H1 (cell line): ENCODE measurements at regions not wholly inside any gene's neighbourhood (a gene's known extent, or its start where the extent isn't known, plus 50 kb on each side); places are given as distances from the start of the nearest gene placed in this dataset.

ENCODE experiments used
- BRCA1 ChIP-seq: IDR thresholded peaks from 2 replicates; pipeline ENCODE4 v1.6.1; 2012; ENCODE audit warnings: low read depth, low read length, improper control_type of control experiment
- CEBPB ChIP-seq: IDR thresholded peaks from 2 replicates; pipeline ENCODE4 v1.6.1; 2012; ENCODE audit warnings: low read depth, low read length
- CTBP2 ChIP-seq: IDR thresholded peaks from 2 replicates; pipeline ENCODE4 v1.7.0; 2011; ENCODE audit warnings: borderline replicate concordance, mild to moderate bottlenecking, moderate library complexity, mixed read lengths, low read length; ENCODE audit not compliant: insufficient read depth, insufficient read length
- EP300 ChIP-seq, 2 experiments: IDR thresholded peaks; 1 replicate in 1 of 2; 2 replicates in 1 of 2; pipeline ENCODE4 v1.6.1; 2011 to 2012; ENCODE audit warnings: low read depth in 2 of 2, low read length in 2 of 2, mild to moderate bottlenecking in 2 of 2, borderline replicate concordance in 1 of 2, inconsistent platforms in 1 of 2, moderate library complexity in 1 of 2
- FOSL1 ChIP-seq: IDR thresholded peaks from 2 replicates; pipeline ENCODE4 v1.6.1; 2011; ENCODE audit warnings: mild to moderate bottlenecking, low read depth, low read length, moderate library complexity; ENCODE audit not compliant: insufficient read depth
- GTF2F1 ChIP-seq: IDR thresholded peaks from 2 replicates; pipeline ENCODE4 v1.6.1; 2012; ENCODE audit warnings: low read depth, low read length, improper control_type of control experiment, borderline replicate concordance
- POLR2AphosphoS5 ChIP-seq: IDR thresholded peaks from 2 replicates; pipeline ENCODE4 v1.6.1; 2011; ENCODE audit warnings: low read depth, low read length
- RBBP5 ChIP-seq: IDR thresholded peaks from 2 replicates; pipeline ENCODE4 v1.7.1; 2012; ENCODE audit warnings: low read depth, mild to moderate bottlenecking, inconsistent platforms, low read length, moderate library complexity, borderline replicate concordance
- TAF1 ChIP-seq: IDR thresholded peaks from 2 replicates; pipeline ENCODE4 v1.6.1; 2011; ENCODE audit warnings: mild to moderate bottlenecking, low read depth, low read length
- TCF12 ChIP-seq: IDR thresholded peaks from 2 replicates; pipeline ENCODE4 v1.6.1; 2011; ENCODE audit warnings: low read depth, mild to moderate bottlenecking, low read length
- TF ChIP-seq, protein P1 (sequence below), 3 experiments: IDR thresholded peaks; 1 replicate in 2 of 3; 2 replicates in 1 of 3; pipeline versions ENCODE4 v1.5.1 to v1.6.1; 2011; ENCODE audit warnings: low read length in 3 of 3, mild to moderate bottlenecking in 3 of 3, inconsistent platforms in 2 of 3, low read depth in 1 of 3, moderate library complexity in 1 of 3; ENCODE audit not compliant: insufficient read depth in 1 of 3; ENCODE audit errors: control extremely low read depth in 1 of 3

DNA sequence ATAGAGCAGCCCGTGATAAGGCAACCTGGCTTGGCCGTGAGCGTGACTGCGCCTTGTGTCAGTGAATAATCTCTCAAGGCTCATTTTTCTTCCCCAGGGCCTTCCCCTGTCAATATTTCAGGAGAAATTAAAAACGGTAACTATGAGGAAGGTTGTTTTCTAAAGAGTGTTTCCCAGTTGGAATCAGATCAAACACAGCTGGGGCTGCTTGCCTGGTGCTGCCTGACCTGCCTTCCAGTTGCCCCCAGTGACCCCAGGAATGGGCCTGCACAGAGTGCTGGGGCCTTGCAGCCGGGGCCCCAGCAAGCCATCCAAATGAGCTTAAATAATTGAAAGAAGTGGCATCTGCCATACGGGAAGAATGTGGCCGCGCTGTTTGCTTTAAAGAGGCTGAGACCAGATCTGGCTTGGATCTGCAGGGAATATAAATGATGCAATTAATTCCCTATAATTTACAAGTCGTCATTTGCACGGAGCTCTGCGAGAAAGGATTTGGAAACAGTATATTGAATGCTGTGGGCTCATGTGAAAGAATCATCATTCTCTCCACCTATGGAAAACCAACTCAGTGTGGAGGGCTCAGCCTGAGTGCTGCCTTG is 203.9 kb downstream of the C1orf94 start:
- TF ChIP-seq CEBPB (no peak), FOSL1 (no peak), EP300 (IDR thresholded peaks at IDR 0.05; ENCODE audit: borderline replicate concordance in 1 of 2, low read depth in 2 of 2, low read length in 2 of 2) (no peak), TCF12 (no peak), CTBP2 (no peak), RBBP5 (no peak), TAF1 (no peak), BRCA1 (no peak), POLR2AphosphoS5 (no peak), GTF2F1 (no peak)
- TF ChIP-seq, protein P1, sequence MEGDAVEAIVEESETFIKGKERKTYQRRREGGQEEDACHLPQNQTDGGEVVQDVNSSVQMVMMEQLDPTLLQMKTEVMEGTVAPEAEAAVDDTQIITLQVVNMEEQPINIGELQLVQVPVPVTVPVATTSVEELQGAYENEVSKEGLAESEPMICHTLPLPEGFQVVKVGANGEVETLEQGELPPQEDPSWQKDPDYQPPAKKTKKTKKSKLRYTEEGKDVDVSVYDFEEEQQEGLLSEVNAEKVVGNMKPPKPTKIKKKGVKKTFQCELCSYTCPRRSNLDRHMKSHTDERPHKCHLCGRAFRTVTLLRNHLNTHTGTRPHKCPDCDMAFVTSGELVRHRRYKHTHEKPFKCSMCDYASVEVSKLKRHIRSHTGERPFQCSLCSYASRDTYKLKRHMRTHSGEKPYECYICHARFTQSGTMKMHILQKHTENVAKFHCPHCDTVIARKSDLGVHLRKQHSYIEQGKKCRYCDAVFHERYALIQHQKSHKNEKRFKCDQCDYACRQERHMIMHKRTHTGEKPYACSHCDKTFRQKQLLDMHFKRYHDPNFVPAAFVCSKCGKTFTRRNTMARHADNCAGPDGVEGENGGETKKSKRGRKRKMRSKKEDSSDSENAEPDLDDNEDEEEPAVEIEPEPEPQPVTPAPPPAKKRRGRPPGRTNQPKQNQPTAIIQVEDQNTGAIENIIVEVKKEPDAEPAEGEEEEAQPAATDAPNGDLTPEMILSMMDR (IDR thresholded peaks at IDR 0.05; ENCODE audit: control extremely low read depth in 1 of 3, insufficient read depth in 1 of 3, low read depth in 1 of 3, low read length in 3 of 3): no peak
